K562 (cell line): ENCODE measurements at regions not wholly inside any gene's neighbourhood (a gene's known extent, or its start where the extent isn't known, plus 50 kb on each side); places are given as distances from the start of the nearest gene placed in this dataset.

ENCODE experiments used
- ATAC-seq: fragments of 200-7000 bp; cut with Tn5 transposase; 3 replicates; pipeline ENCODE4 v1.9.1; 2020; ENCODE audit warnings: moderate library complexity
- BruUV-seq: library from RNA; stranded (reverse); fragments of 400-500 nt; replicated peaks from 2 replicates; lab custom pipeline; 2021; lab: Mats Ljungman, UMichigan
- CTCF ChIA-PET: fragments of 300-600 bp; formaldehyde crosslinking; extraction: SDS; loops from one replicate; lab custom pipeline; 2021; ENCODE audit warnings: low intra/inter-chr PET ratio; lab: Yijun Ruan, JAX
- POLR2A ChIA-PET: fragments of 300-600, 350-650 bp; sonication (Branson Sonifier 250); formaldehyde crosslinking; extraction: SDS; loops from one replicate; lab custom pipeline; 2021; ENCODE audit warnings: antibody characterized with exemption, inconsistent platforms; lab: Yijun Ruan, JAX
- DNase-seq, 4 experiments: peaks; one replicate each; pipeline versions ENCODE4 v3.0.0 to v3.0.0-alpha.2; 2011 to 2018; ENCODE audit warnings: low spot score in 3 of 4, mixed read lengths in 3 of 4; ENCODE audit errors: extremely low read depth in 1 of 4
- FAIRE-seq: peaks from 2 replicates; lab custom pipeline; 2011; peaks lifted over from hg19 to GRCh38; lab: Jason Lieb, UNC
- H2AFZ ChIP-seq: 2 replicates; pipeline ENCODE4 v1.6.0; 2011; ENCODE audit warnings: low read depth, low read length, control low read depth, inconsistent platforms
- H3K27ac ChIP-seq: fragments of 200-600 bp; 3 replicates; pipeline ENCODE4 v1.8.0; 2011; ENCODE audit warnings: low read depth, mild to moderate bottlenecking, control low read depth, inconsistent platforms, low read length, moderate library complexity, mixed read lengths; ENCODE audit errors: extremely low read depth
- H3K27me3 ChIP-seq, 2 experiments: fragments of 300-600 bp in 1 of 2; 2 replicates in 1 of 2; 3 replicates in 1 of 2; pipeline versions ENCODE4 v1.6.0 to v1.8.0; 2011; ENCODE audit warnings: inconsistent platforms in 2 of 2, low read length in 2 of 2, mild to moderate bottlenecking in 1 of 2, mixed read lengths in 1 of 2, moderate library complexity in 1 of 2; ENCODE audit not compliant: control insufficient read depth in 2 of 2, insufficient read depth in 2 of 2
- H3K36me3 ChIP-seq: fragments of 300-600 bp; 3 replicates; pipeline ENCODE4 v1.8.0; 2011; ENCODE audit warnings: mild to moderate bottlenecking, low read length, inconsistent platforms; ENCODE audit not compliant: control insufficient read depth, insufficient read depth
- H3K4me1 ChIP-seq, 2 experiments: fragments of 200-600 bp in 1 of 2; replicated peaks in 1 of 2; 2 replicates in 1 of 2; 3 replicates in 1 of 2; pipeline versions ENCODE4 v1.5.1 to v1.8.0; 2011; ENCODE audit warnings: inconsistent platforms in 2 of 2, low read length in 2 of 2, mild to moderate bottlenecking in 1 of 2, mixed read lengths in 1 of 2, moderate library complexity in 1 of 2; ENCODE audit not compliant: control insufficient read depth in 2 of 2, insufficient read depth in 2 of 2
- H3K4me2 ChIP-seq: 2 replicates; pipeline ENCODE4 v1.6.1; 2011; ENCODE audit warnings: low read length, control low read depth, inconsistent platforms, mixed read lengths; ENCODE audit not compliant: insufficient read depth
- H3K4me3 ChIP-seq: fragments of 200-600 bp; sonication (generic), shearing (Covaris generic); 2 replicates; pipeline ENCODE4 v1.5.1; 2016; ENCODE audit warnings: control low read depth, inconsistent platforms
- H3K79me2 ChIP-seq: fragments of 200-600 bp; 3 replicates; pipeline ENCODE4 v1.8.0; 2011; ENCODE audit warnings: low read length, inconsistent platforms; ENCODE audit not compliant: control insufficient read depth, insufficient read depth
- H3K9ac ChIP-seq, 2 experiments: 2 replicates each; pipeline versions ENCODE4 v1.6.0 to v1.6.1; 2011; ENCODE audit warnings: low read depth in 2 of 2, low read length in 2 of 2, control low read depth in 1 of 2, inconsistent platforms in 1 of 2, mild to moderate bottlenecking in 1 of 2, mixed read lengths in 1 of 2; ENCODE audit not compliant: insufficient read depth in 1 of 2
- H3K9me1 ChIP-seq: one replicate; pipeline ENCODE4 v1.6.0; 2011; ENCODE audit warnings: inconsistent platforms, mild to moderate bottlenecking, low read length, moderate library complexity; ENCODE audit not compliant: control insufficient read depth, insufficient read depth
- H3K9me3 ChIP-seq: replicated peaks from 2 replicates; pipeline ENCODE4 v1.5.1; 2011; ENCODE audit warnings: low read depth, low read length, inconsistent platforms; ENCODE audit not compliant: control insufficient read depth, insufficient read depth
- H4K20me1 ChIP-seq: replicated peaks from 2 replicates; pipeline ENCODE4 v1.6.1; 2011; ENCODE audit warnings: low read length, inconsistent platforms, mixed read lengths; ENCODE audit not compliant: control insufficient read depth, insufficient read depth
- CEBPZ ChIP-seq: fragments of 150-350 bp; IDR thresholded peaks from 2 replicates; pipeline ENCODE4 v1.6.1; 2014; ENCODE audit warnings: low read depth, mild to moderate bottlenecking, low read length, borderline replicate concordance
- EGR1 ChIP-seq: fragments of 450-650 bp; conservative IDR thresholded peaks from 2 replicates; pipeline ENCODE4 v1.6.1; 2017; ENCODE audit warnings: mild to moderate bottlenecking
- PHF21A ChIP-seq: fragments of 450-650 bp; IDR thresholded peaks from 2 replicates; pipeline ENCODE4 v1.6.1; 2017; ENCODE audit warnings: low read depth, borderline replicate concordance
- SMAD3 ChIP-seq: fragments of 450-650 bp; formaldehyde crosslinking; conservative IDR thresholded peaks from 2 replicates; pipeline ENCODE4 v1.4.0; 2020; ENCODE audit warnings: mild to moderate bottlenecking
- TEAD2 ChIP-seq: fragments of 450-650 bp; IDR thresholded peaks from 2 replicates; pipeline ENCODE4 v1.6.1; 2016; ENCODE audit warnings: missing genetic modification characterization, control low read depth, missing compliant biosample characterization
- TGIF2 ChIP-seq: sonication (generic); formaldehyde crosslinking; IDR thresholded peaks from 2 replicates; pipeline ENCODE4 v1.8.1; 2022; ENCODE audit warnings: mild to moderate bottlenecking, missing genetic modification reagents, moderate library complexity
- ZNF347 ChIP-seq: fragments of 450-650 bp; formaldehyde crosslinking; IDR thresholded peaks from 2 replicates; pipeline ENCODE4 v1.4.0; 2020; ENCODE audit warnings: low read depth, mild to moderate bottlenecking, moderate library complexity
- WGBS: fragments of 100-300 bp; shearing (Covaris generic); methylation state at CpG from one replicate; pipeline ENCODE4 v1.1.6; 2016; ENCODE audit warnings: low coverage, mixed read lengths; ENCODE audit not compliant: insufficient coverage; ENCODE audit errors: missing lambda C conversion rate; 5-methylcytosine and 5-hydroxymethylcytosine counted together
- in situ Hi-C: fragments of 300-500 bp; cut with MboI; formaldehyde crosslinking; loops from 4 replicates; pipeline ENCODE4 v1.15.0; 2018; ENCODE audit warnings: inconsistent platforms, mixed read lengths
- intact Hi-C: fragments of 100-400 bp; cut with micrococcal nuclease; formaldehyde crosslinking; loops from 2 replicates; pipeline ENCODE4 v1.14.2; 2022

- TF ChIP-seq CEBPZ (no peak), SMAD3 (no peak), TEAD2 (tag) (no peak)
These were observed 76.0 kb upstream of the RASA1 start (continued) for GRCh38 chr5:87191645-87192044.

GRCh38 chr5:87195104-87195591 is 72.5 kb upstream of the RASA1 start:
- ChIA-PET POLR2A (no interaction called here), CTCF (no interaction called here)
- ATAC-seq (no peak), DNase-seq (peak in 1 of 4 experiments; percentile 8), FAIRE-seq (no peak)
- Histone ChIP-seq H3K36me3 (no peaks in the 10 kb centered on the region), H3K4me1 (no peaks in the 10 kb centered on the region), H4K20me1 (no peaks in the 10 kb centered on the region), H3K9me3 (no peaks in the 10 kb centered on the region), H3K4me2 (no peak overlapping the region), H3K27ac (no peak overlapping the region), H3K9ac (no peak overlapping the region), H2AFZ (0 out of 2 replicates have a peak overlapping the region, but pooled peaks have one; percentile 22), H3K79me2 (no peaks in the 10 kb centered on the region), H3K4me3 (no peak overlapping the region), H3K27me3 (no peaks in the 10 kb centered on the region), H3K9me1 (no peaks in the 10 kb centered on the region)
- 12% methylated on average over 4 of the region's 4 CpGs for WGBS
- in situ Hi-C loops (no loop called here), intact Hi-C loops (no loop called here)
- TF ChIP-seq TGIF2 (no peak), ZNF347 (CRISPR knock-in tag) (no peak), EGR1 (peak; percentile 70), PHF21A (no peak)
- BruUV-seq = no TSS peak
